ENCODE measurements at regions not wholly inside any gene's neighbourhood (a gene's known extent, or its start where the extent isn't known, plus 50 kb on each side); places are given as distances from the start of the nearest gene placed in this dataset.

GRCh38 chr12:90205165-90205564, 496.5 kb upstream of the ATP2B1 start:
- no peak for TF ChIP-seq CTCF (conservative IDR thresholded peaks at IDR 0.05; ENCODE audit: control insufficient read depth, insufficient read depth, low read depth, low read length)
- DNase-seq (ENCODE audit: low read depth) = no peak
- H3K4me3 ChIP-seq (ENCODE audit: control insufficient read depth, low read depth, low read length) = no peak overlapping the region

- DNase-seq (ENCODE audit: low read depth) = no peak
- no peak overlapping the region for H3K4me3 ChIP-seq (ENCODE audit: control insufficient read depth, low read depth, low read length)
- no peak for TF ChIP-seq CTCF (conservative IDR thresholded peaks at IDR 0.05; ENCODE audit: control insufficient read depth, insufficient read depth, low read depth, low read length)
Measured at GRCh38 chr12:90203556-90203955, 494.9 kb upstream of the ATP2B1 start.

GRCh38 chr12:90199006-90199405, 490.4 kb upstream of the ATP2B1 start:
- DNase-seq (ENCODE audit: low read depth) = no peak
- no peak overlapping the region for H3K4me3 ChIP-seq (ENCODE audit: control insufficient read depth, low read depth, low read length)
- no peak for TF ChIP-seq CTCF (conservative IDR thresholded peaks at IDR 0.05; ENCODE audit: control insufficient read depth, insufficient read depth, low read depth, low read length)

- no peak for TF ChIP-seq CTCF (conservative IDR thresholded peaks at IDR 0.05; ENCODE audit: control insufficient read depth, insufficient read depth, low read depth, low read length)
- no peak overlapping the region for H3K4me3 ChIP-seq (ENCODE audit: control insufficient read depth, low read depth, low read length)
- no peak for DNase-seq (ENCODE audit: low read depth)
Measured at GRCh38 chr12:90193500-90193899, 484.9 kb upstream of the ATP2B1 start.

- no peak for TF ChIP-seq CTCF (conservative IDR thresholded peaks at IDR 0.05; ENCODE audit: control insufficient read depth, insufficient read depth, low read depth, low read length)
- no peak for DNase-seq (ENCODE audit: low read depth)
- H3K4me3 ChIP-seq (ENCODE audit: control insufficient read depth, low read depth, low read length) = no peak overlapping the region
Measured at GRCh38 chr12:90188857-90189256, 480.2 kb upstream of the ATP2B1 start.

- DNase-seq (ENCODE audit: low read depth) = no peak
- no peak for TF ChIP-seq CTCF (conservative IDR thresholded peaks at IDR 0.05; ENCODE audit: control insufficient read depth, insufficient read depth, low read depth, low read length)
- H3K4me3 ChIP-seq (ENCODE audit: control insufficient read depth, low read depth, low read length) = no peak overlapping the region
Measured at GRCh38 chr12:90183201-90183600, 474.6 kb upstream of the ATP2B1 start.

GRCh38 chr12:90181216-90181615, 472.6 kb upstream of the ATP2B1 start:
- no peak for TF ChIP-seq CTCF (conservative IDR thresholded peaks at IDR 0.05; ENCODE audit: control insufficient read depth, insufficient read depth, low read depth, low read length)
- H3K4me3 ChIP-seq (ENCODE audit: control insufficient read depth, low read depth, low read length) = no peak overlapping the region
- no peak for DNase-seq (ENCODE audit: low read depth)

Measured in fibroblast of mammary gland (primary cell).